NCI-H2171 (cell line): ENCODE measurements at regions not wholly inside any gene's neighbourhood (a gene's known extent, or its start where the extent isn't known, plus 50 kb on each side); places are given as distances from the start of the nearest gene placed in this dataset.

Experiments used
- DNase-seq: peaks from one replicate; lab custom pipeline; 2025; lab: John Stamatoyannopoulos, UW

DNA sequence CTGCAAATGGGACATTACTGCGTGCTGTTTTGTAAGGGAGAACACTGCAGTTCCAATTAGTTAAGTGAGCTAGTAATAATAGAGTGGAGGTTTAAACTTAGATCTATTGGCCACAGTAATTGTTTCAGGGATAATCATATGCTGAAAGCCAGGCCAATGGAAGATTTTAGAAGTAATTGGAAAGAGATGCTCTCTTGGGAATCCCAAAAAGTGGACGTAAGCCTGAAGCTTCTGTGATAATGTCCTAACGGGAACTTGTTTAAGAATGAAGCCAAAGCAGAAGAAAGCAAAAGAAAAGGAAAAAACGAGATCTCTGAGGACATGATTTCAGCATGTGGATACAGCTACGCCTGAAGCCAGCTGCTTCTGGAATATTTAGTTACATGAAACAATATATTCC, 594.6 kb downstream of the SLC4A3 start:
- no peak for DNase-seq

DNA sequence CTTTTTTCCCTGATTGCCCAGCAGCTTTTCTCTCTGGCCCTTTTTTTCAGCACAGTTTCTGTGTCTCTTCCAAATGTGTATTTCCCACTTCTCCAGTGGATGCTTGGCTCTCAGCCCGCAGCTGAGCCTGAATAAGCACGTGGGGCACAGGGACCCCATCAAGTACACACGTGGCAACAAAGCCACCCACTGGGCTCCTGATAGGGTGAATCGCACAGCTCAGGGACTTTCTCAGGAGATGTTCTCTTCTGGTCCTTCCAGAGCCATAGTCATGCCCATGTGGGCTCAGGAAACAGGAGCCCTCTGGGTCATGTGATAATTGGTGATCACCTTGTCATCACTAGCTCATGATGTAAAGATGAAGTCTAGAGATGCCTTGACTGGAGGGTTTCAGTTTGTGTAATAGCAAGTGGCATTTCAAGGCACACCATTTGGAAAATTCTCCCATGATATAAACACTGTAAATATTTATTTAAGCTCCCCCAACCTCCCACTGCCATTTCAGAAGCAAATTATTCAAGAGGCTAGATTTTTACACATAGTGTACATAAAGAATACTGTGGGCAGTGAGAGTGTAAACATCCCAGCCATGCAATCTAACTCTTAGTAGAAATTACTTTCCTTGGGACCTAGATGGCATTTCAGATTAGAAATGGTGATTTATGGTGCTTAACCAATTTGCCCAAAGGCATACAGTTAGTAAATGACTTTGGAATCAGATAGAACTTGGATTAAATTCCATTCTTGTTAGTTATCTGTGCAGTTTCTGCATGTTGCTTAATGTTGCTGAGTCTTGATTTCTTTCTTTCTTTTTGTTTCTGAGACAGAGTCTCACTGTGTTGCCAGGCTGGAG, 597.5 kb downstream of the SLC4A3 start:
- no peak for DNase-seq

DNA sequence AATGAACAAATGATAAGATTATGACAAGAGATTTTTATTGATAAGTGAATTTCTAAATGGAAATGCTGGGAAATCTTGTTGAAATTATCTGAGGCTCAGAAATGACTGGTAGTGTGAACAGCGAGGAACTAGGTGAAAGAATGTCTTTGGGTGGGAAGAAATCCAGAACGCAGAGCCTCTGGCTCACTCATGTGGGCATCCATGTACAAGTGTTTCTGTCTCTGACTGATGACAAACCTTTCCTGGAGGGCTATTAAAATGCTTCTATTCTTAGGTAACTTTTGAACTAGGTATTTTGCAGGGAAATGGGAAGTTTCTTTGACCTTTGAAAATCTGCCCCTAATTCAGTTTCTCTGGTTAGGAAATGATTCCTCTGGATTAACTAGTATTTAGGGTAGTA, 598.6 kb downstream of the SLC4A3 start:
- no peak for DNase-seq

DNA sequence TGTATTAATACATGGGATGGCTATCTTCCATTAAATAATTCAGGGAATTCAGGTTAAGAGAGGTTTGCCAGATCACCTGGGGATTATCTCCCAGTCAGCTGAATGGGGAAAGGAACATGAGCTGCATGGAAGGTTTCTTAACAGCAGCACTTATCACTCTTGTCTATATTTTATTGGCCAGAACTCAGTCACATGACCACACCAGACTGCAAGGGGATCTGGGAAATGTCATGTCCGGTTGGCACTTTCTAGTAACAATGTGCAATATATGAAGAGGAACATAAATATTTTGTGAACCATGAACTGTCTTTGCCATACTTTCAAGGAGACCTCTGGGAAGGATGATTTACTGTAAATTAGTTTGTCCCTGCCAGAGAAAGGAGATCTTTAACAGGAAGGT, 599.1 kb downstream of the SLC4A3 start:
- DNase-seq = no peak

DNA sequence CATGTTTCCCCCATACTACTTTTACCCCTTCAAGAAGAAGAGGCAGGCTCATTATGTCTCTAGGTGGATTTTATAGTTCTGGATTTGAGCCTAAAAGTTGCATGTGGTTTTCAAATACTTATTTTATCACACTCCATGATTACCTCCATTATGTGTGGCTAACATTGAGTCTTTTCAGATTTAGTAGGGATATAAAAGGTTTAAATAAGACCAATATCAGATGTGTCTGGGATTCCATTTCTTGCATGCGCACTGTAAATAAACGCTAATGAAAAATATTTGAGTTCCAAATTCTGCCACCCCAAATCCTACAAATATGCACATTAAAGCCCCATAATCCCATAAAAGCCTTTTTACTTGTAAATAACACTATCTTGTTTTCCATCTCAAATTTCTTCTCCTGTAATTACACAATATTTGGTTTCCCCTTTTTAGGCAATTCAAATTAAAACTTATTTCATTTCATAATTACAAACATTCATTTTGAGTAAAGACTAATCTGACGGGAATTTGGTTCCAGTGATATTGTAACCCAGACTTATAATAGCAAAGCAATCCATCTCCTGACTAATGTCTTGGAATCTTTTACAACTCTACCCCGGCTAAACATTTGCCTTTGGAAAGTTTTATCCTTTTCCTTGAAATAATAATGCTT, 600.0 kb downstream of the SLC4A3 start:
- DNase-seq = no peak

DNA sequence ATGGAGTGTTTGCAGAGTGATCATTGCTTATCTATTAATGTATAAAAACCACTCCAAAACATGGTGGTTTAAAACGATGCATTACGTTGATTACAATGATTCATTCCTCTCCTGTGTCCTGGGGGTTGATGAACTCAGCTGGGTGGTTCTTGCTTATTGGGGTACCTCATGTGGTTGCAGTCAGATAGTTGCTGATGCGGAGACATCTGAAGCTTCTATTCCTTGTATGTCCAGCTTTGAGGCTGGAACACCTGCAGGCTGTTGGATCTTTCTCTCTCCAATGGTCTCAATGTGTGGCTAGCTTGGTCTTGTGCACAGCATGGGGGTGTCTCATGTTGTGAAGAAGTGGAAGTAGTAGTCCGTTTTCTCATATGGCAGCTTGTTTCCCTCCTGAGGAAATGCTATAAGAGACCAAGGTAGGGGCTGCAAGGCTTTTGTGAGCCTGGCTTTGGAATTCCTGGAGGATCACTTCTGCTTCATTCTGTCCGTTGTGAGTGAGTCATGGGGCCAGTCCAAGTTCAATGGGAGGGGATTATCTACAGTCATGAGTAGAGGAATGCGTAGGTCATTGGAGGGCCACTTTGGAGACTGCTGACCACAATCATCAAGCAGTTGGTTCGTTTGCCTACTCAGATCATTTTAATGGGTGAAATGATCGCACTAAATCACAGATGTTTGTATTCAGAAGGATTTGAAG, 601.0 kb downstream of the SLC4A3 start:
- DNase-seq = no peak

DNA sequence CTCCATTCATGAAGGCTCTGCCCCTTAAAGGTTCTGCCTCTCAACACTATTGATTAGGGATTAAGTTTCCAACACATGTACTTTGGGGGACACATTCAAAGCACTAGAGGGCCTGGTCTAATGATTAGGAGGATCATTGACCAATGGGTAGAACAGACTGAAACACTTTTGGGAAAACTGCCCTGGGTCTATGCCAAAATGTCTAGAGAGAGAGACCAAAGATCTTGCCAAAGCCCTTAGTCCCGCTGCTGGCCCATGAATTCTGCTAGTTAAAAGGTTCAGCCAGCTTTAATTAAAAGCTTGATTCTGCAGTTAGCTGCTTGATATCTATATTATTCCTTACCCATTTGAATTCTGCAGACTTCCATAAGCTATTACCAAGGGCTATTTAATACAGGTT, 613.2 kb downstream of the SLC4A3 start:
- DNase-seq = no peak

DNA sequence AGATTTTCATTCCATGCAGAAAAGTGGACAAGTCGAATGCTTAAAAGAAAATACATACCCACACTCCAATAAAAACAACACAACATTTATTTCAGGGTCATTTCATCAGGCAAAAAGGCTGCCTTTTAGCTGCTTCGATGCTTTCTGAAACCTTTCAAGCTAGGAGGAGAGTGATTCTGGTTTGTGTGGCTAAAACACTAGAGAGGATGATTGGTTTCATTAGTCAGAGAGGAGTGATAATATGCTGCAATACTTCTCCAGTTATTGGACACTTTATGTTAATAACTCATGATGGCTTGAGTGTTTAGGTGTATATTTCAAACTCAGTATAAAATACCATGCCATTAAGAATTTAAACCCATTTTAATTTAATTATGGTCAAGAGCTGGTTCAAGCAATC, 614.0 kb downstream of the SLC4A3 start:
- no peak for DNase-seq

DNA sequence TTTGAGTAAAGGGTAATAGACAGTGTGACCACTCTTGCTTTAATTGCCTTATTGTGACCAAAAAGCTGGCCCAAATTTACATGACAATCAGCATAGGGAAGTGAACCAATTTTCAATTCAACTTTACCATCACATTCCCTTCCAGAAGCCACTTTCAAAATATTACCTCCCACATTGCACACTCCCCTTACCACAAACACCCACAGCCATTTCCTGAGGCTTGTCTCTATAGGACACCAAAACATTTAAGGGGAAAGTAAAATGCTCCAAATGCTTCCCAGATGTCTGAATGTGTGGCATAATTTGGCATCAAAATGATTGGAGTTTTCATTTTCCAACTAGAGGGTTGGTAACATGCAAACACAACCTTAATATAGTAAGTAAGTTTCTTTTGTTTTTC, 616.1 kb downstream of the SLC4A3 start:
- no peak for DNase-seq

DNA sequence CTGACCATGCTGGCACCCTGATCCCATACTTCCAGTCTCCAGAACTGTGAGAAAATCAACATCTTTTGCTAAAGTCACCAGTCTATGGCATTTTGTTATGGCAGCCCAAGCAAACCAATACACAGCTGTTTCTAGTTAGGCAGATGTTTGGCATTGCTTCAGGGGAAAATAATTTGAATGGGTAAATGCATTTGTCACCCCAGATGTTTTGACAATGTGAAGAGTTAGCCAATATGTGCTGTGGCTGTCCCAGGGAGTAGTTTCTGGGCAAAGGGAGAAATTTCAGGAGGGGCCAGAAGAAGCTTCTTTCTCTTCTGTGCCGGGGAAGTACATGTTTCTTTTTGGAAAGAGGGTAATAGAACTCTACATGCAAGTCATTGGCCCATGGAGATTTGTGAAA, 619.0 kb downstream of the SLC4A3 start:
- no peak for DNase-seq

DNA sequence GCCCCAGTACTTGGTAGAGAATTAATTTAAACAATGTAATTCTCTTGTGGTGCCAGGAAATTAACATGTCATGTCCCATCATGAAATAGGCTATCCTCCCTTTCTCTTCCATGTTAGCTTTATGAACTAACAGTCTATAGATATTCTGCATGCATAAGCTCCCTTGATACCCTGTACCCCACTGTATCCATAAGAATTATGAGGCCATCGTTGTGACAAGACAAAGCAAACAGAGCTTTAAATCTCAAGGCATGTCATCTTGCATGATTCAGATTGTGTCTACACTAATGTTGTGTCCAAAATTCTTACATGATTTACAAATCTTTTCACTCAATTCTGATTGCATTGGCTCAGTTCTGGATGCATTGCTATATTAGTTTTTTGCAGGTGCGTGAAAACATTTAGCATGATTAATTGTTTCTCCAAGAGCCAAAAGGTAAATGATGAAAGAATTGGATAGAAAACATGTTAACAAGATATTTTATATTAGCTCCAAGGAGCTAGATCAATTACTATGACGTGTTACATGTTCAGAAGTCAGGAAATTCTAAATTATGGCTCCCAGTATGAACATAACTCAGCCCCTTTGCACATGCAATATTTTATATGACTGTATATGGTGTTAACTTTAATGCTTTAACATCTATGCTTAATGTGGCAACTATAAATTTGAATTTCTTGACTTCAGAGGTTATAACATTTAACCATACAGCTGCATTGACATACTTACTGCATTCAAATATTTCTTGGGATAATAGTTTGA, 620.3 kb downstream of the SLC4A3 start:
- no peak for DNase-seq

DNA sequence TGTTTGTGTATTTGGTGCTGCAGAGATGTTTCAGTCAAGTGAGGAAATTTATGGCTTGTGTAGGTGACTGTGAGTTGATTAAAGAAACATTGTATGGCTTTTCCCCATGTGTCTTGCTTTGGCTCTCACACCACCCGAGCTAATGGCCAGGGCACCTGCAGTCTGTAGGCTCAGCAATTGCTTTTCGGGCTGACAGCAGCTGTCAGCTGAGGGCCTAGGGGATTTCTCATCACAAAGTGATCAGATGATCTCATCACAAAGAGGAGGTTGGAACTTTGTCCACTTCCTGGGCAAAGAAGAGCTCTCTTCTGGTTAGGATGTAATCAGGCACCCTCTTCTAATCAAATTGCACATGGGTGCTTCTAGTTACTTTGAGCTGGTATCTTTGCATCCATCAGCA, 632.2 kb downstream of the SLC4A3 start:
- peak; percentile 13 for DNase-seq

DNA sequence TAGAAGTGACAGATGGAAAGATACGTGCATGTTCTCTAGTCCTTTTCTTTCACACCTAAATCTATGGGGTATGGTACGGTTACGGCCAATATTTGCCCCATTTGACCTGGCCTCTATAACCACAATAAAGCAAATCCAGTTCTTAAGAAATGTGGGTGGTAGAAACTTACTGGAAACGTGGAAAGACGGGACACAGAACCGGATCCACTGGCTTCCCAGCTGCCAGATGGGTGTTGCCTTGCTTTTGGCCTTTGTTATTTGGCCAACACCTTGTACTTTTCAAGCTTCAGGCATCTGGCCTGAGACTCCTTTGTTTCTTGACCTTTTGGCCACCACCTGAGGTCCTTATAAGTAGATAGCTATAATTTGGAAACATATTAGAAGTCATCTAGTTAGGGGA, 635.9 kb downstream of the SLC4A3 start:
- DNase-seq = no peak

DNA sequence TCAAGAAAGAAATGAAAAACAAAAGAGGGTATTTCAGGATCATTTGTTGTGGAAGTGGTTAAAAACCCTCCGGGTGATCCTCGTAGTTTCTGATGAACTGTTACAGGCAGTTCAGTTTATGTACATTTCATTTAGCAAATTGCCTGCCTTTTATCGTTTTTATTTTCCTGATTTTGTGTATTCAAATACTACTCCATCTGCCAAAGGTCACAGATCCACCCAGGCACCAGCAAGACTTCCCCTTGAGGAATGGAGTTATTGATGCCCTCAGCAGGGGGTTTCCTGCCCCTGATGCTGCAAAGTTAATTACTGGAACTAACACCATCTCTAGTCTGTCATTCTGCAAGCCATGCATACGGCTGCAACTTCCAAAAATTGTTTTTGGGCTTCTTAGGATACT, 641.9 kb downstream of the SLC4A3 start:
- peak; percentile 44 for DNase-seq

DNA sequence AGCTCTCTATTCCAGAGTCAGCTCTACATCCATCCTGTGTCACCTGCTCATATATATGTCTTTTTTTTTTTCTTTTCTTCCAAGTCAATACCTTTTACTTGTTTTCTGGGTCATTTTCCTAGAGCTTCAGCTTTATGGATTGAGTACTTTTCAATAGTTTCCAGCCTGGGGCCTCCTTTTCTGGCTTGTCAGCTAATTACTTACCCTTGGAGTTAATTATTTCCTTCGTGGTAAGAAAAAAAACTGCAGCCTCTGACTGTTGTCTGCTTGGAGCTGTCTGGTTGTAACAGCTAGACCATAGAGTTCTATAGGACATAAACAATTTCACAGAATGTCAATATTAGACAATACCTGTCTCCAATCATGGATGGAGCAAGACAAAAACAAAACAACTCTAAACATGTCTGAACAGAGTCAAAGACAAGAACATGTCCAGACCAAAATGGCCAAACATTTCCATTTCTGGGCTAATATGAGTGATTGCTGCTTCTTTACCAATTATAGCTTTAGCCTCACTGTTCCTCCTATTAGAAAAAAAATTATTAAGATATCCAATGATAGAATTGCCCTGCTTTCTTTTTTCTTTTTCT, 643.1 kb downstream of the SLC4A3 start:
- no peak for DNase-seq

DNA sequence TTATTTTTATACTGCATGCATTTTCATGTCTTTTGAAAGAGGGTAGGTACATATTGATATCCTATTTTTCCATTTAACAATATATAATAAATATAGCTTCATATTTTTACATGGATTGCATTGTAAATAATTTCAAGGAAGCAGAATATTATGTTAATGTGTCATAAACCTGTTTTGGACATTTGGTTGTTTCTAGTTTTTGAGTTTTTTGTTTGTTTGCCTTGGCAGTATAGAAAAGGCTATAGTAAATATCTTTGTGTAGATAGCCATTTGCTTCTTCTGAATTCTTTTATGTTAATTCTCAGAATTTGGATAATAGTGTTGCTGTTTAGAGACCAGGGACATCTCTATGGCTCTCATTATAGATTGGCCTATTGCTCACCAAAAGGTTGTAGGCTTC, 645.2 kb downstream of the SLC4A3 start:
- no peak for DNase-seq

DNA sequence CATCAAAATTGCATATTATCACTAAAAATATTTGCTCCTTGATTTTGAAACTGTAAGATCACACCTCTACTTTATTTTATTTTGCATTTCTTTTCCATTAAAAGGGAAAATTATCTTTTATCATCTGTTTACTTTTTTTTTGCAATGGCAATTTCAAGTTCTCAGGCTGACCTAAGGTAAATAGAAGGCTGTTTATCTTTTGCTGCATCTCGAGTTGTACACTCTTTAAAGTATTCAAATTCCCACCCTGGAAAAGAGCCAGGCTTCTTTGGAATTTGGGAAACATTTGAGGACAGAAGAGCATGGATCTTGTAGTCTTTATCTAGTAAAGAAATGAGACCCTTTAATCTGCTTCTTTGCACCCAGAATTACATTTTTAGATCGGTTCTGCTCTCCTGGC, 645.7 kb downstream of the SLC4A3 start:
- no peak for DNase-seq

DNA sequence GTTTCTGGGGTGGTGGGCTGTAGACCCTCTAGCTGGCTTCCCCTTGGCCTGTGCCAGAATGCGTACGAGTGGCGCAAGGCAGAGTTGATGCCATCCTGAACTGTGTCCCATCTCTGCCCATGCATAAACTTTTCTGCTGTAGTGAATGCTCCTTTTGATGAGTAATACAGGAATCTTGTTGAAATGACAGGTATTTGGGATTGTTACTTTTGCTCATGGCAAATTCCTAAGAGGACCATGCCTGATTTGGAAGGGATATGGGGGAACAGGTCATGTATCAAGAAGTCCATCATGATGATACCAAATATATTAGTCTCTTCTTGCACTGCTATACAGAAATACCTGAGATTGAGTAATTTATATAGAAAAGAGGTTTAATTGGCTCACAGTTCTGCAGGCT, 648.0 kb downstream of the SLC4A3 start:
- DNase-seq = no peak

DNA sequence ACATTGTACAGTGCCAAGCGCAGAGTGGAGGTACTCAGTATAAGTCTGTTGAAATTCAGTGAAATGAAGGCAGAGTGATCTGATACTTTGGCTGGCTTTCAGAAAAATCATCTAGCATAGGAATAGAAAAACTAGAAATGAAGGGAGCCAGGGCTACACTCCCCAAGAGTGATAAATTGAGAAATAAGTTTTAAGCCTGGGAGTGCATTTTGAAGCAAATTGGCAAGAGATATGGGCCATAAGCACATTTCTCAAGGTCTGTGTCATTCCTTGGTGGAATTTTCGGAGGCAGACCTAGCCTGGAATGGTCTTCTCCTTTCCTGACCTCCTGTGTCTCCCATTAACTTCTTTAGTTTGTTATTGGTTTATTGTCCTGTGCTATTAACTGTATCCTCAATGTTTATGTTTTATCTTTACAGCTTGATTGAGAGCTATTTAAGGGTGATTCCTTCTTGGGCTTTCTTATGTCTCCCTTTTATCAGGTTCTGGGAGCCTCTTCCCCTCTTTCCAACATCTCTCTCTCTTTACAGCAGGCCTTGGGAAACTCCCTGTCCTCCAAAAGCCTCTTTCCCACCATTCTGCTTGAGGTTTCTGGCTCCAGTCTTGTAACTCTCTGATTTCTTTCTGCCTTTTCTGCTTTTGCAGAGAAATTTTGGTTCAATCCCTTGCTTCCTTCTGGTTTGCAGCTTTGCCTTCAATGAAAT, 649.5 kb downstream of the SLC4A3 start:
- no peak for DNase-seq

DNA sequence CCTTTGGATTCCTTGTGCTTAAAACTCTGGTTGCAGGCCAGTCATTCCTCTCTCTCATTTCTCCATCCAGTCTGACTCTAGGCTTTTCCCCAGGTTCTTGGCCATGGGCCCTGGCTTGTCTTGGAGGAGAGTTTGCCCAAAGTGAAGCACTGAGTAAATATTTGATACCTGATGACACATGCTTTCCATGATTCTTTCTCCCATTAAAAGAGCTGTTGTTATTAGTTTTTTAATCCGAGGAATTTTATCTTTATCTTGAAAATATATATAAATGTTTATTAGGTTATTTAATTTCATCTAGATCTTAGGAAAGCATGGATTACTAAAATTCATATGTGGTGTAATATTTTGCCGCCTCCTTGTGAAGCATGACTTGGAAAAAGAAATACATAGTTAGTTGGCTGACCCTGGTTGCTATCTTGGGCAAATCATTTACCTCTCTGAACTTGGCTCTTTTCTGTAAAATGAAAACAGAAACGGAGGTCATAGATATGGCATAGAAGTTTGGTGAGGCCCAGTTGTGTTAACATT, 650.1 kb downstream of the SLC4A3 start:
- no peak for DNase-seq

DNA sequence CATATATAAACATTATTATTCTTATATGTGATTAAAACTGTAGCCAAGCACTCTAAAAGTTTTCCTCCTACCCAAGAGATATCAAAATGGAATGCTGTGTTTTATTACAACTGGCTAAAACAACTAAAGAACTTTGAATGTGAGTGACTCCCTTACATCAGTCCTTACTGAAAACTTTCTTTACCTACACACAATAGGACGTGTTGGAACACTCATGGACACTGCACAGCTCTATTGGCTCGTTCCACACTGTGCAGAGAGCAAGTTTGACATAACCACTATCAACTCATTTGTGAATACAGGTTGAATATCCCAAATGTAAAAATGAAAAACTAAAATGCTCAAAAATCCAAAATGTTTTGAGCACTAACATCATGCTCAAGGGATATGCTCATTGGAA, 650.6 kb downstream of the SLC4A3 start:
- no peak for DNase-seq
